Fibroblast of pulmonary artery (primary cell): ENCODE measurements at regions not wholly inside any gene's neighbourhood (a gene's known extent, or its start where the extent isn't known, plus 50 kb on each side); places are given as distances from the start of the nearest gene placed in this dataset.

Experiments
- DNase-seq: peaks from one replicate; pipeline ENCODE4 v3.0.0-alpha.2; 2010; ENCODE audit warnings: low read depth
- H3K4me3 ChIP-seq: replicated peaks from 2 replicates; pipeline ENCODE4 v1.5.1; 2011; ENCODE audit warnings: low read depth, mild to moderate bottlenecking, control low read depth, low read length, moderate library complexity
- CTCF ChIP-seq: IDR thresholded peaks from 2 replicates; pipeline ENCODE4 v1.5.1; 2011; ENCODE audit warnings: mild to moderate bottlenecking, control low read depth, low read length, inconsistent platforms; ENCODE audit errors: missing control alignments

- no peak for TF ChIP-seq CTCF
- H3K4me3 ChIP-seq, result no peak overlapping the region
- DNase-seq, result no peak
Observed at GRCh38 chr7:117929237-117929636, 56.0 kb upstream of the CTTNBP2 start.

- no peak for DNase-seq
- H3K4me3 ChIP-seq, result no peak overlapping the region
- TF ChIP-seq CTCF, result no peak
Observed at GRCh38 chr7:117931314-117931713, 58.1 kb upstream of the CTTNBP2 start.

GRCh38 chr7:117937049-117937752 lies 64.0 kb upstream of the CTTNBP2 start:
- no peak for TF ChIP-seq CTCF
- DNase-seq, result no peak
- no peak overlapping the region for H3K4me3 ChIP-seq

- no peak for DNase-seq
- TF ChIP-seq CTCF, result no peak
- no peak overlapping the region for H3K4me3 ChIP-seq
Observed at GRCh38 chr7:117937753-117938483, 64.7 kb upstream of the CTTNBP2 start.

DNA sequence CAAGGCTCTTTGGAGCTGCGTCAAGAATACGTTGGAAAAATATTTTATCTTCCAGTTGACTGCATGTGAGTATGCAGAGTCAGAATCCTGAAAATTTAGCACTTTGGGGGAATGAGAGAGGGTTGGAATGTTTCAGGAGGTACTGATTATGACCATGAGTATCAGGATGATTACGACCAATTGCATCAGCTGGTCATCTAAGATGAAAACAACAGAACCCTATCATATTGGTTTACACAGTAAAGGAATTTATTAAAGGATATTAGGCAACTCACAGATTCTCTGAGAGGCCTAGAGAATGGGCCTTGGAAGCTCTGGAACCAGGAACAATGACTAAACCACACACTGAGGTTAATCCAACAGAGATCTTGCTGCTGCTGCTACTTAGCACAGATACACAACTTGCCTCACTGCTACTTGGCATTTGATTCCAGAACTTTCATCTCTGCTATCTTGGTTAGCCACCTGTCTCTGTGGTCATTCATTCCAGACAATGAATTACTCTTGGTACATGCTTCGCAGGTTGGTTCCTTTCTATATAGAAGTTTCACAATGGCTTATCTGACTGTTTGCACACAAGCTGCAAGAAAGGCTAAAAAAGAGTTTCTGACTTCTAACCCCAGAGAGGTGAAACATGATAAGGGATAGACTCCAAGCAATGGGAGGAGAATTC lies 68.0 kb upstream of the CTTNBP2 start:
- no peak overlapping the region for H3K4me3 ChIP-seq
- DNase-seq, result no peak
- no peak for TF ChIP-seq CTCF

DNA sequence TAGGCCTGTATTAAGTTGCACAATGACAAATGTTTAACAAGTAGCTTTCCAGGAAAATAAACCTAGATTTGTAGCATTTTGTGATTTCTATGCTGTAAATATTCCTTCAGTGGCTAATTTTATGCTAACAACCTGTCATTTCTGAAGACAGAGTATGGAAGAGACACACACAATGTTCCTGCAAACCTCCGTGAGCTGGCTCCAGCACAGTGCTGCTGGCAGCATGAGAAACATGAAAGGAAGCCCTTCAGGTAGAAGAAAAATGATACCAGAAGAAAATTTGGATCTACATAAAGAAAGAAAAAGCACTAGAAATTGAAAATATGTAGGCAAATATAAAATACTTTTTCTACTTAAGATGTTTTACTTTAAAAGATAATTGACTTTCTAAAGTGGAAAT lies 69.5 kb upstream of the CTTNBP2 start:
- TF ChIP-seq CTCF, result no peak

More for the DNA sequence above, 69.5 kb upstream of the CTTNBP2 start:
- DNase-seq, result no peak
- H3K4me3 ChIP-seq, result no peak overlapping the region
